Right lobe of liver (tissue), 6 donors: ENCODE measurements at regions not wholly inside any gene's neighbourhood (a gene's known extent, or its start where the extent isn't known, plus 50 kb on each side); places are given as distances from the start of the nearest gene placed in this dataset.

Source experiments
- ATAC-seq, 4 donors: fragments of 200-7000 bp; cut with Tn5 transposase; one replicate each; pipeline ENCODE4 v1.9.1; 2020; ENCODE audit warnings: mild to moderate bottlenecking in 4 of 4, moderate library complexity in 4 of 4
- DNase-seq, 3 donors: peaks; one replicate each; pipeline ENCODE4 v3.0.0-alpha.2; 2020
- H3K27ac ChIP-seq, 3 donors: fragments of 200-600 bp; one replicate each; pipeline ENCODE4 v1.8.0; 2022
- H3K27me3 ChIP-seq, 2 donors: fragments of 200-600 bp; one replicate each; pipeline ENCODE4 v1.8.0; 2022
- H3K36me3 ChIP-seq, 4 donors: fragments of 200-600 bp; sonication (generic) in 1 of 4; one replicate each; pipeline versions ENCODE4 v1.5.1 to v1.8.0; 2017 to 2022; ENCODE audit warnings: control low read depth in 1 of 4
- H3K4me1 ChIP-seq, 4 donors: fragments of 200-600 bp; sonication (generic) in 1 of 4; one replicate each; pipeline versions ENCODE4 v1.5.1 to v1.8.0; 2017 to 2022; ENCODE audit warnings: control low read depth in 1 of 4
- H3K4me3 ChIP-seq, 3 donors: fragments of 200-600 bp; one replicate each; pipeline ENCODE4 v1.8.0; 2022
- H3K9me3 ChIP-seq, 4 donors: fragments of 200-600 bp; sonication (generic) in 1 of 4; one replicate each; pipeline versions ENCODE4 v1.5.1 to v1.8.0; 2017 to 2022; ENCODE audit warnings: control low read depth in 1 of 4
- POLR2A ChIP-seq: fragments of 450-650 bp; IDR thresholded peaks from one replicate; pipeline ENCODE4 v1.6.1; 2017; ENCODE audit warnings: antibody characterized with exemption, mild to moderate bottlenecking
- WGBS: methylation state at CpG from one replicate; pipeline ENCODE4 v1.1.6; 2018; ENCODE audit warnings: low coverage, low lambda C conversion rate; ENCODE audit not compliant: insufficient coverage; ENCODE audit errors: missing lambda C conversion rate; 5-methylcytosine and 5-hydroxymethylcytosine counted together
- intact Hi-C, 2 donors: fragments of 100-400 bp; cut with DNase I; formaldehyde crosslinking; loops; one replicate each; pipeline versions ENCODE4 v1.11.2 to v1.14.1; 2022
- TF ChIP-seq, protein P1 (sequence below), 4 donors: fragments of 200-600 bp in 3 of 4; fragments of 450-650 bp in 1 of 4; IDR thresholded peaks; one replicate each; pipeline versions ENCODE4 v1.5.1 to v1.8.0; 2016 to 2022; ENCODE audit warnings: antibody characterized with exemption in 4 of 4, mild to moderate bottlenecking in 2 of 4
- donor health status: DM: no; HTN: yes; CAD: no.
- donor health status: DM: no; HTN: no; CAD: no.
- donor health status: DM: no; HTN: no; CAD: no.
- donor health status: DM: no; HTN: yes; CAD: no.
- donor health status: DM: no; HTN: yes; CAD: no.

DNA sequence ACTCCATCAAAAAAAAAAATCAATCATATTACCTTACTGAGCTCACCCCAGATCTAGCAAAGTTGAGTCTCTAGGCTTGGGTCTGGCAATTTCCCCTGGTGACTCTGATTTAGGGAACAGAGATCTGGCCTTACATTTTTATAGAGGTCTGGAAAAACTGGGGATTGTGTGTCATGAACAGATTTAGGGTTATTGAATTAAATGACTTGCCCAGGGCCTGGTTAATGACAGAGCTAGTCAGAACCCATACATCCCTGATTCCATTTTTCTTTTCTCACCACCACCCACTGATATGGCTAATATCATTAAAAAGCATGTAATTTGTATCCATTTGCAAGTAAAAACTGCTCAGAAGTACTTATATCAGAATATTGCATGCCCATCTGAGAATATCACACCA is 163.4 kb upstream of the OGFRL1 start:
- intact Hi-C loops = no loop called here
- ATAC-seq (no peak), DNase-seq (no peak)
- Histone ChIP-seq H3K4me3 (no peak overlapping the region), H3K27me3 (no peaks in the 10 kb centered on the region), H3K9me3 (no peaks in the 10 kb centered on the region), H3K4me1 (no peaks in the 10 kb centered on the region), H3K27ac (no peak overlapping the region), H3K36me3 (no peaks in the 10 kb centered on the region)
- TF ChIP-seq, protein P1, sequence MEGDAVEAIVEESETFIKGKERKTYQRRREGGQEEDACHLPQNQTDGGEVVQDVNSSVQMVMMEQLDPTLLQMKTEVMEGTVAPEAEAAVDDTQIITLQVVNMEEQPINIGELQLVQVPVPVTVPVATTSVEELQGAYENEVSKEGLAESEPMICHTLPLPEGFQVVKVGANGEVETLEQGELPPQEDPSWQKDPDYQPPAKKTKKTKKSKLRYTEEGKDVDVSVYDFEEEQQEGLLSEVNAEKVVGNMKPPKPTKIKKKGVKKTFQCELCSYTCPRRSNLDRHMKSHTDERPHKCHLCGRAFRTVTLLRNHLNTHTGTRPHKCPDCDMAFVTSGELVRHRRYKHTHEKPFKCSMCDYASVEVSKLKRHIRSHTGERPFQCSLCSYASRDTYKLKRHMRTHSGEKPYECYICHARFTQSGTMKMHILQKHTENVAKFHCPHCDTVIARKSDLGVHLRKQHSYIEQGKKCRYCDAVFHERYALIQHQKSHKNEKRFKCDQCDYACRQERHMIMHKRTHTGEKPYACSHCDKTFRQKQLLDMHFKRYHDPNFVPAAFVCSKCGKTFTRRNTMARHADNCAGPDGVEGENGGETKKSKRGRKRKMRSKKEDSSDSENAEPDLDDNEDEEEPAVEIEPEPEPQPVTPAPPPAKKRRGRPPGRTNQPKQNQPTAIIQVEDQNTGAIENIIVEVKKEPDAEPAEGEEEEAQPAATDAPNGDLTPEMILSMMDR (IDR thresholded peaks at IDR 0.05) = no peak
- TF ChIP-seq POLR2A = no peak

DNA sequence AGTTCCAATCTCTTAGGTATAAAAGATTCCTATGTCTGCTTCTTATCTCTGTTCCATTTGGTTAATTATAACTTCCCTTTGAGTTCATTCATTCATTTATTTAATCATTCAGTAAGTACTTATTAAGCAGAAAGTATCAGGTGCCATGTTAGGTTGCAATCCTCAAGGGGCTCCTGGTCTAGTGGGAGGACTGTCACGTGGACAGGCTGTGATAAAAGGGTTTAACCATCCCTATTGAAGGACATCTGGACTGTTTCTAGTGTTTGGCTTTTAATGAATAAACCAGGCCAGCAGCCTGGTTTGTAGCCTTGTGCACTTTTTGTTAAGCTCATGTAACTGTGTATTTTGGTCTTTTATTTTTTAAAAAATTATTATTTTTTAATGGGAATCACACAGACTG is 162.1 kb upstream of the OGFRL1 start:
- H3K27ac ChIP-seq = no peak overlapping the region
- no peaks in the 10 kb centered on the region for H3K27me3 ChIP-seq
- ATAC-seq = no peak
- H3K4me3 ChIP-seq = no peak overlapping the region
- H3K36me3 ChIP-seq = no peaks in the 10 kb centered on the region
- WGBS = 25% methylated on average over 1 of the region's 1 CpG
- no peak for DNase-seq
- no peaks in the 10 kb centered on the region for H3K9me3 ChIP-seq
- H3K4me1 ChIP-seq = no peaks in the 10 kb centered on the region
- intact Hi-C loops = no loop called here
- TF ChIP-seq, protein P1 (IDR thresholded peaks at IDR 0.05) = no peak
- TF ChIP-seq POLR2A = no peak

DNA sequence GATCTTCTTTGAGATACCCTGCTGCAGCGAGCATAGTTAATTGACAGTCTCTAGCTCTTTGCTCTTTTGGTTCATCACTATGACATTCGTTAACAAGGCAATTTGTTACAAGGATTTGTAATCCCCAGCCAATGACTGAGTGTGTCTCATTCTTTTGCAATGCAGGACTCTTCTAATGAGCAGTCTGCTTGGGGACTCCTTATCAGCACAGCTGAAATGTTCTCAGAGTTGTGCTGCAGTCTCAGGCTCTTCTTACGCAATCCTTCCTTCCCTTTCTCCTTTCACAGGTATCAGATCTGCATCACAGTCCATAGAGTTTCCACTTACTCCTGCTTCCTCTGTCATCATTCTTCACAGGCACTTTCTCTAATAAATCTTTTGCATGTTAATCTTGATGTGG is 161.2 kb upstream of the OGFRL1 start:
- no peaks in the 10 kb centered on the region for H3K27me3 ChIP-seq
- intact Hi-C loops = no loop called here
- H3K9me3 ChIP-seq = no peaks in the 10 kb centered on the region
- no peak overlapping the region for H3K4me3 ChIP-seq
- 46% methylated on average over 2 of the region's 3 CpGs for WGBS
- ATAC-seq (no peak), DNase-seq (no peak)
- H3K36me3 ChIP-seq = no peaks in the 10 kb centered on the region
- no peaks in the 10 kb centered on the region for H3K4me1 ChIP-seq
- no peak overlapping the region for H3K27ac ChIP-seq
- no peak for TF ChIP-seq POLR2A
- TF ChIP-seq, protein P1 (IDR thresholded peaks at IDR 0.05) = no peak

DNA sequence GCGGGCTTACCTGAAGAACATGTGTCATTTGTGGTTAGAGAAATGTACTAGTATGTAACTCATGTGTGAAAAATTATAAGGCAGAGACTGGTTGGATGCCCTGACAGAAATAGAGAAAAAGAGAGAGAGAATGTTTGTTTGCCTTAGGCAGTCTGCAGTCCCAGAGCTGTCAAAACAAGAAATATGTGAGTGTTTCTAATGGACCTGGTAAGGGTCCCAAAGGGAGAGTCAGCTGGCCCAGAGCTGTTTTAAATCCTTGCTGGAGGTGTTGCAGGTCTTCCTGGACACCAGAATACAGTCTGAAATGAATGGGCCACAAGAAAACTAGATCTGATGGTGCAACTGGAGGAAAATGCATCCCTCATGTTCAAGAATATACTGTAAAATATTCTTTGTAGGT is 158.3 kb upstream of the OGFRL1 start:
- H3K4me1 ChIP-seq = no peaks in the 10 kb centered on the region
- H3K9me3 ChIP-seq = no peaks in the 10 kb centered on the region
- no peak overlapping the region for H3K4me3 ChIP-seq
- WGBS = 100% methylated on average over 1 of the region's 1 CpG
- TF ChIP-seq POLR2A = no peak
- TF ChIP-seq, protein P1 (IDR thresholded peaks at IDR 0.05) = no peak
- H3K27me3 ChIP-seq = no peaks in the 10 kb centered on the region
- no peak for DNase-seq
- intact Hi-C loops = no loop called here
- no peaks in the 10 kb centered on the region for H3K36me3 ChIP-seq
- H3K27ac ChIP-seq = no peak overlapping the region
- ATAC-seq = no peak

DNA sequence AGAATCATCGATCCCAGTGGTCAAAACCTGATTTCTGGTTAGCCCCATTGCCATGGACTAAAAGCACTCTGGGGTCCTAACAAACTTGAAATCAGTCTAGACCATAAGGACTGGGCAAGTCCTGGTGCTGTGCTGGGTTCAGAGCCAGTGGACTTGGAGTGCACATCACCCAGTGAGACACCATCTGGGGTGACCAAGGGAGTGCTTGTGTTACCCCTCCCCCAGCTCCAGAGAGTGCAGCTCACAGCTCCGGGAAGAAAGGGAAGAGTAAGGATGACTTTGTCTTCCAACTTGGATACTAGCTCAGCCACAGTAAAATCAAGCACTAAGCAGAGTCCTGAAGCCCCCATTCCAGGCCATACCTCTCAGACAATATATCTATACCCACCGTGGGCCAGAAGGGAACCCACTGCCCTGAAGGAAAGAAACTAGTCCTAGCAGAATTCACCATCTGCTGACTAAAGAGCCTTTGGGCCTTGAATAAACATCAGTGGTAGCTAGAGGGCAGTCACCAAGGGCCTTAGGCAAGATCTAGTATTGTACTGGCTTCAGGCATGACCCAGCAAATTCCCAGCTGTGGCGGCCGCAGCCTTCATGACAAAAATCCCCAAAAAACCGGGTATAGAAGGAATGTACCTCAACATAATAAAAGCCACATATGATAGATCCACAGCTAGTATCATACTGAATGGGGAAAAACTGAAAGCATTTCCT is 153.5 kb upstream of the OGFRL1 start:
- no peak overlapping the region for H3K27ac ChIP-seq
- TF ChIP-seq, protein P1 (IDR thresholded peaks at IDR 0.05) = no peak
- TF ChIP-seq POLR2A = no peak
- H3K4me3 ChIP-seq = no peak overlapping the region
- H3K36me3 ChIP-seq = no peaks in the 10 kb centered on the region
- H3K27me3 ChIP-seq = no peaks in the 10 kb centered on the region
- 66% methylated on average over 3 of the region's 6 CpGs for WGBS
- intact Hi-C loops = no loop called here
- H3K9me3 ChIP-seq = no peaks in the 10 kb centered on the region
- ATAC-seq (no peak), DNase-seq (no peak)
- no peaks in the 10 kb centered on the region for H3K4me1 ChIP-seq
